Heart left ventricle (tissue), 16 donors: ENCODE measurements at regions not wholly inside any gene's neighbourhood (a gene's known extent, or its start where the extent isn't known, plus 50 kb on each side); places are given as distances from the start of the nearest gene placed in this dataset.
A peak's percentile ranks its signal among the peaks of the same experiment; 100 is the strongest.

Experiments
- ATAC-seq, 4 donors: fragments of 200-7000 bp; cut with Tn5 transposase; one replicate each; pipeline ENCODE4 v1.9.1; 2020 to 2022; ENCODE audit warnings: moderate library complexity in 4 of 4, mild to moderate bottlenecking in 3 of 4, moderate number of reproducible peaks in 1 of 4
- DNase-seq, 5 donors: peaks; one replicate each; pipeline ENCODE4 v3.0.0-alpha.2; 2020
- H3K27ac ChIP-seq, 12 donors: fragments of 200-600 bp; sonication (generic) in 4 of 12; one replicate each; pipeline versions ENCODE4 v1.5.0 to v1.8.0; 2016 to 2022; ENCODE audit warnings: mild to moderate bottlenecking in 2 of 12
- H3K27me3 ChIP-seq, 9 donors: fragments of 200-600 bp; sonication (generic) in 2 of 9; one replicate each; pipeline versions ENCODE4 v1.5.1 to v1.8.0; 2016 to 2022; ENCODE audit warnings: mild to moderate bottlenecking in 3 of 9
- H3K36me3 ChIP-seq, 9 donors: fragments of 200-600 bp; sonication (generic) in 2 of 9; one replicate each; pipeline versions ENCODE4 v1.5.0 to v1.8.0; 2018 to 2022; ENCODE audit warnings: mild to moderate bottlenecking in 2 of 9
- H3K4me1 ChIP-seq, 12 donors: fragments of 200-600 bp; sonication (generic) in 4 of 12; one replicate each; pipeline versions ENCODE4 v1.5.0 to v1.8.0; 2016 to 2022; ENCODE audit warnings: mild to moderate bottlenecking in 3 of 12
- H3K4me3 ChIP-seq, 12 donors: fragments of 200-600 bp; sonication (generic) in 4 of 12; one replicate each; pipeline versions ENCODE4 v1.5.0 to v1.8.0; 2017 to 2022; ENCODE audit warnings: mild to moderate bottlenecking in 9 of 12, moderate library complexity in 4 of 12
- H3K9me3 ChIP-seq, 12 donors: fragments of 200-600 bp; sonication (generic) in 4 of 12; one replicate each; pipeline versions ENCODE4 v1.5.0 to v1.8.0; 2016 to 2022; ENCODE audit warnings: mild to moderate bottlenecking in 1 of 12
- POLR2A ChIP-seq, 2 donors: fragments of 450-650 bp; IDR thresholded peaks; one replicate each; pipeline ENCODE4 v1.6.1; 2017; ENCODE audit warnings: antibody characterized with exemption in 2 of 2, mild to moderate bottlenecking in 2 of 2, moderate library complexity in 2 of 2
- WGBS, 4 donors: extraction: QIAGEN DNeasy Blood & Tissue Kit in 2 of 4; methylation state at CpG; one replicate each; pipeline versions ENCODE4 v1.1.5 to v1.1.7; 2013 to 2018; 5-methylcytosine and 5-hydroxymethylcytosine counted together
- intact Hi-C, 10 donors: fragments of 100-400 bp; cut with DNase I; formaldehyde crosslinking; loops; one replicate each; pipeline versions ENCODE4 v1.11.1 to v1.14.2; 2022
- TF ChIP-seq, protein P1 (sequence below), 12 donors: fragments of 200-600 bp; sonication (generic) in 4 of 12; IDR thresholded peaks; one replicate each; pipeline versions ENCODE4 v1.5.0 to v1.8.0; 2018 to 2022; ENCODE audit warnings: antibody characterized with exemption in 12 of 12, mild to moderate bottlenecking in 5 of 12
- donor health status: ischemic (EF 13 %, LVEDD 7.1; RV severe dilation, severe dysfunction).
- donor health status: healthy with polysubstance abuse.
- donor health status: DM: no; HTN: yes; CAD: no.
- donor health status: DM: no; HTN: no; CAD: no.
- donor health status: ischemic (EF 25% LVEDD 6.9; RV normal size, moderate dysfunction).
- donor health status: ischemic (EF 25% LVEDD 5.7; RV mildly dilated, moderate dysfunction).
- donor health status: healthy.
- donor health status: DM: yes; HTN: yes; CAD: no.
- donor health status: ischemic (EF 35%, LVEDD 5.7; RV mildly dilated, moderate dysfunction).
- donor health status: nonischemic (EF 11% LVEDD 7.7; RV severe dilation, severe dysfunction).
- donor health status: DM: yes; HTN: yes; CAD: no.
- donor health status: PGD.
- donor health status: ischemic (EF 29% LVEDD 5.4; RV normal size, mild dysfunction).
- donor health status: nonischemic (EF 23%, LVEDD 6.1; RV moderate dilation, normal function).

DNA sequence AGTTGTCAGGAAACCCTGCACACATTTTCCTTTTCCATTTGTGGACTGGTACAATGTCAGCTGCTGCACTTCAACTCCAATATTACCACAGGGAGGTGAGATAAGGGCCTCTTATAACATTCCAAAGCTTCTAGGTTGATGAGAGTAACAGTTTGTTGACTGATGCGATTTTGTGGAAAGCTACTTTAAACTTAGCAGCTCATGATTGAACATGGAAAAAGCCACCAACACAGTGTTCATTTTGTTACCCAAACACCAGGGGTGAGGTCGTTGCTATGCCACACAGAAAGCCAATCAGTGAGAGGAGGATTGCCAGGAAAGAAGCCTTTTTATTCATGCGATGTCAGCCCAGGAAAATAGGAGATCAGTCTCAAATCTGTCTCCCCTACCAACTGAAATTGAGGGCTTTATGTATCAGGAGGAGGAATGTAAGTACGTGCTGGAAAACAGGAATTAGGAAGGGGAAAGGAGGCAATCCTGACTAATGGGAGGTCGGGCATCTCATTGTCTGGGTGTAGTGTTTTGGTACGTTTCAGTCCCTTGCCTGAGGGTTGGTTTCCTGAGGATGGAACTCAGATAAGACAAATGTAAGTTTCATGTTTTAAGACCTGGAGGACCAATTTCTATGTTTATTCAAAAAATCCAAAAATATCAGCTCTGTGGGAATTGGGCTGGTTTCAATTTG, 92.7 kb upstream of the PLEKHA5 start:
- Histone ChIP-seq H3K27me3 (no peaks in the 10 kb centered on the region), H3K4me1 (peaks cover 0 to 46% (median 8%) of the 10 kb centered on the region in 12 donors), H3K27ac (peak overlapping the region; percentile 55 to 86 (median 80)), H3K36me3 (no peaks in the 10 kb centered on the region), H3K4me3 (peak overlapping the region in 10 of 12 donors; percentile 10 to 50 (median 38)), H3K9me3 (peaks cover 0 to 8% (median 0%) of the 10 kb centered on the region in 12 donors)
- TF ChIP-seq, protein P1, sequence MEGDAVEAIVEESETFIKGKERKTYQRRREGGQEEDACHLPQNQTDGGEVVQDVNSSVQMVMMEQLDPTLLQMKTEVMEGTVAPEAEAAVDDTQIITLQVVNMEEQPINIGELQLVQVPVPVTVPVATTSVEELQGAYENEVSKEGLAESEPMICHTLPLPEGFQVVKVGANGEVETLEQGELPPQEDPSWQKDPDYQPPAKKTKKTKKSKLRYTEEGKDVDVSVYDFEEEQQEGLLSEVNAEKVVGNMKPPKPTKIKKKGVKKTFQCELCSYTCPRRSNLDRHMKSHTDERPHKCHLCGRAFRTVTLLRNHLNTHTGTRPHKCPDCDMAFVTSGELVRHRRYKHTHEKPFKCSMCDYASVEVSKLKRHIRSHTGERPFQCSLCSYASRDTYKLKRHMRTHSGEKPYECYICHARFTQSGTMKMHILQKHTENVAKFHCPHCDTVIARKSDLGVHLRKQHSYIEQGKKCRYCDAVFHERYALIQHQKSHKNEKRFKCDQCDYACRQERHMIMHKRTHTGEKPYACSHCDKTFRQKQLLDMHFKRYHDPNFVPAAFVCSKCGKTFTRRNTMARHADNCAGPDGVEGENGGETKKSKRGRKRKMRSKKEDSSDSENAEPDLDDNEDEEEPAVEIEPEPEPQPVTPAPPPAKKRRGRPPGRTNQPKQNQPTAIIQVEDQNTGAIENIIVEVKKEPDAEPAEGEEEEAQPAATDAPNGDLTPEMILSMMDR (IDR thresholded peaks at IDR 0.05) = no peak
- TF ChIP-seq POLR2A (IDR thresholded peaks at IDR 0.05) = peak in 1 of 2 donors; percentile 45
- intact Hi-C loops = loop anchor here in 6 of 10 donors (5.0 to 10.0 kb wide), 9 partner anchors 90 to 605 kb away; partner anchors contain the start of gene PLEKHA5 (in 1 of the 6)
- ATAC-seq (peak; percentile 73 to 85 (median 78)), DNase-seq (peak in 1 of 5 donors; percentile 35)
- WGBS, 4 donors = 15 to 30% (median 29%) methylated on average over 6 of the region's 6 CpGs

DNA sequence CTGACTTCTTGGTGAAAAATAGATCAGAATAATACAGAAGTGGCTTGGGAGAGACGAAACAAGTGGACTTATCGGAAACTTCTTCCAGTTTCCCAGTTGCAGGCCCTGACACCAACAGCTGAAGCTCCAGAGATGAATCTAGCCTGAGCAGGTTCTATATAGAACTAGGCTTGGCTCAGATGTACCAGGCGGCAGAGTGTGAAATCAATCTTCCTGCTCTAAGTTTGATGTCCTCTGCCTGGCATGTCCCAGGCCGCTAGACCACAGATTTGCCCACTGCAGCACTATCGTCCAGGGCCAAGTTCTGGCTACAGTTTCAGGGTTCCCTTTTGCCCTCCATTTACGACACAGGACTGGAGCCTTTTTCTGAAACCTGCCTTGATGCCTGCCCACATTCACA, 91.3 kb upstream of the PLEKHA5 start:
- Histone ChIP-seq H3K27ac (peak overlapping the region; percentile 55 to 86 (median 80)), H3K27me3 (no peaks in the 10 kb centered on the region), H3K4me1 (peaks cover 0 to 46% (median 8%) of the 10 kb centered on the region in 12 donors), H3K9me3 (peaks cover 0 to under 1% (median 0%) of the 10 kb centered on the region in 12 donors), H3K36me3 (no peaks in the 10 kb centered on the region), H3K4me3 (peak overlapping the region in 9 of 12 donors; percentile 28 to 50 (median 31))
- intact Hi-C loops = loop anchor here in 6 of 10 donors (2.0 to 10.0 kb wide), 10 partner anchors 89 to 606 kb away; partner anchors contain the start of gene PLEKHA5 (in 1 of the 6)
- no peak for TF ChIP-seq POLR2A (IDR thresholded peaks at IDR 0.05)
- TF ChIP-seq, protein P1 (IDR thresholded peaks at IDR 0.05) = no peak
- ATAC-seq (peak; percentile 36 to 57 (median 43)), DNase-seq (peak in 2 of 5 donors; percentile 33 to 41)
- WGBS, 4 donors = 51 to 62% (median 59%) methylated on average over 6 of the region's 6 CpGs

- H3K27me3 ChIP-seq = no peaks in the 10 kb centered on the region
- no peak for DNase-seq
- H3K36me3 ChIP-seq = no peaks in the 10 kb centered on the region
- peak in 3 of 4 donors; percentile 25 to 63 (median 53) for ATAC-seq
- 17 to 27% (median 21%) methylated on average over 3 of the region's 3 CpGs for WGBS, 4 donors
- TF ChIP-seq, protein P1 (IDR thresholded peaks at IDR 0.05) = no peak
- no peak for TF ChIP-seq POLR2A (IDR thresholded peaks at IDR 0.05)
- H3K27ac ChIP-seq = peak overlapping the region; percentile 55 to 86 (median 80)
- intact Hi-C loops = loop anchor here in 6 of 10 donors (2.0 to 10.0 kb wide), 10 partner anchors 88 to 607 kb away; partner anchors contain the start of gene PLEKHA5 (in 1 of the 6)
- peaks cover 0 to 46% (median 8%) of the 10 kb centered on the region in 12 donors for H3K4me1 ChIP-seq
- H3K4me3 ChIP-seq = peak overlapping the region in 9 of 12 donors; percentile 28 to 50 (median 31)
- H3K9me3 ChIP-seq = no peaks in the 10 kb centered on the region
Measured at GRCh38 chr12:19039515-19039914, 90.0 kb upstream of the PLEKHA5 start.

- H3K27ac ChIP-seq = no peak overlapping the region
- H3K27me3 ChIP-seq = no peaks in the 10 kb centered on the region
- no peak for TF ChIP-seq POLR2A (IDR thresholded peaks at IDR 0.05)
- TF ChIP-seq, protein P1 (IDR thresholded peaks at IDR 0.05) = no peak
- intact Hi-C loops = no loop called here
- H3K4me1 ChIP-seq = peaks cover 0 to 33% (median 5%) of the 10 kb centered on the region in 12 donors
- DNase-seq (no peak), ATAC-seq (no peak)
- 92 to 93% (median 93%) methylated on average over 3 of the region's 3 CpGs for WGBS, 4 donors
- H3K9me3 ChIP-seq = peaks cover 0 to 11% (median 0%) of the 10 kb centered on the region in 12 donors
- no peak overlapping the region for H3K4me3 ChIP-seq
- no peaks in the 10 kb centered on the region for H3K36me3 ChIP-seq
Measured at GRCh38 chr12:19042221-19042620, 87.3 kb upstream of the PLEKHA5 start.
